Mucosa of rectum (tissue), 2 donors: ENCODE measurements at regions not wholly inside any gene's neighbourhood (a gene's known extent, or its start where the extent isn't known, plus 50 kb on each side); places are given as distances from the start of the nearest gene placed in this dataset.

Experiments used
- H3K27ac ChIP-seq, 2 donors: one replicate each; pipeline ENCODE4 v1.7.0; 2013; ENCODE audit warnings: inconsistent platforms in 2 of 2, low read depth in 2 of 2, low read length in 2 of 2
- H3K27me3 ChIP-seq, 2 donors: one replicate each; pipeline ENCODE4 v1.7.0; 2013; ENCODE audit warnings: low read length in 2 of 2; ENCODE audit not compliant: control insufficient read depth in 2 of 2, insufficient read depth in 2 of 2
- H3K36me3 ChIP-seq, 2 donors: one replicate each; pipeline ENCODE4 v1.7.0; 2013; ENCODE audit warnings: low read length in 2 of 2; ENCODE audit not compliant: control insufficient read depth in 2 of 2, insufficient read depth in 2 of 2
- H3K4me1 ChIP-seq, 2 donors: one replicate each; pipeline ENCODE4 v1.7.0; 2013; ENCODE audit warnings: low read length in 2 of 2, mild to moderate bottlenecking in 1 of 2; ENCODE audit not compliant: control insufficient read depth in 2 of 2, insufficient read depth in 2 of 2
- H3K4me3 ChIP-seq, 2 donors: one replicate each; pipeline ENCODE4 v1.7.0; 2013; ENCODE audit warnings: low read length in 2 of 2
- H3K9ac ChIP-seq, 2 donors: one replicate each; pipeline ENCODE4 v1.7.0; 2013; ENCODE audit warnings: low read length in 2 of 2, low read depth in 1 of 2, mild to moderate bottlenecking in 1 of 2
- H3K9me3 ChIP-seq, 2 donors: one replicate each; pipeline ENCODE4 v1.7.0; 2013; ENCODE audit warnings: low read length in 2 of 2; ENCODE audit not compliant: control insufficient read depth in 2 of 2
- donor health status: healthy.
- donor health status: Normal muscosa, but diverticular disease.

DNA sequence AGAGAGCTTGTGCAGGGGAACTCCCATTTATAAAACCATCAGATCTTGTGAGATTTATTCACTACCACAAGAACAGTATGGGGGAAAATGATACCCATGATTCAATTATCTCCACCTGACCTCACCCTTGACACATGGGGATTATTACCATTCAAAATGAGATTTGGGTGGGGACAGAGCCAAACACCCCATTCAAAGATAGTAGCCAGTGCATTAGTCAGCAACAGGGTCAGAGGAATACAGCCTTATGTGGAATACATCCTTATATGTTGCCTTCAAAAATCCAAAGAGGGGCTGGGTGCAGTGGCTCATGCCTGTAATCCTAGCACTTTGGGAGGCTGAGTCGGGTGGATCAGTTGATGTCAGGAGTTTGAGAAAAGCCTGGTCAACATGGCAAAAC is 563.2 kb downstream of the CCDC171 start:
- no peak overlapping the region for H3K4me3 ChIP-seq
- H3K9ac ChIP-seq: no peak overlapping the region
- H3K27ac ChIP-seq: no peak overlapping the region
- H3K4me1 ChIP-seq: no peaks in the 10 kb centered on the region
- no peaks in the 10 kb centered on the region for H3K9me3 ChIP-seq
- no peaks in the 10 kb centered on the region for H3K36me3 ChIP-seq
- H3K27me3 ChIP-seq: no peaks in the 10 kb centered on the region

GRCh38 chr9:16118043-16118442 is 565.2 kb downstream of the CCDC171 start:
- Histone ChIP-seq H3K4me3 (no peak overlapping the region), H3K27me3 (no peaks in the 10 kb centered on the region), H3K4me1 (no peaks in the 10 kb centered on the region), H3K9me3 (no peaks in the 10 kb centered on the region), H3K9ac (no peak overlapping the region), H3K27ac (no peak overlapping the region), H3K36me3 (no peaks in the 10 kb centered on the region)

- H3K9ac ChIP-seq: no peak overlapping the region
- no peak overlapping the region for H3K4me3 ChIP-seq
- H3K9me3 ChIP-seq: no peaks in the 10 kb centered on the region
- no peaks in the 10 kb centered on the region for H3K27me3 ChIP-seq
- no peaks in the 10 kb centered on the region for H3K36me3 ChIP-seq
- H3K27ac ChIP-seq: no peak overlapping the region
- no peaks in the 10 kb centered on the region for H3K4me1 ChIP-seq
Observed at GRCh38 chr9:16119261-16120230, 566.7 kb downstream of the CCDC171 start.

DNA sequence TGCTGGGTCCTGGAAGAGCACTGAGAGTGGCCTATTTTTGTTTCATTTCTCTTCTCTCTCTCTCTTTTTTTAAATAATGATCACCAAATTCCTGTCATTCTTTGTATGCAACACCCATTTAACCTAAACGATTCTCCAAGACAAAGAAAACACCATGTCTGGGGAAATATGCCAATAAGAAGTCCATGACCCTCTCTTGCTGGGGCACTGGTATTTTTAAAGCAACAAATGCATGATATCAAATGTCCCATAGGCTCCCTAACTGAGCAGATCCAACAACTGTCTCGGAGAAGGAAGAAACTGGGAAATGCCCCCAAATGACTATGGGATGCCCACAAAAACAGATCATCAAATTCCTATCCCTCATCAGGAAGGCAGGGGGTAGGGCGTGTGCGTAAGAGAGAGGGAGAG is 567.4 kb downstream of the CCDC171 start:
- Histone ChIP-seq H3K9ac (no peak overlapping the region), H3K4me3 (no peak overlapping the region), H3K27ac (no peak overlapping the region), H3K9me3 (no peaks in the 10 kb centered on the region), H3K27me3 (no peaks in the 10 kb centered on the region), H3K36me3 (no peaks in the 10 kb centered on the region), H3K4me1 (no peaks in the 10 kb centered on the region)

DNA sequence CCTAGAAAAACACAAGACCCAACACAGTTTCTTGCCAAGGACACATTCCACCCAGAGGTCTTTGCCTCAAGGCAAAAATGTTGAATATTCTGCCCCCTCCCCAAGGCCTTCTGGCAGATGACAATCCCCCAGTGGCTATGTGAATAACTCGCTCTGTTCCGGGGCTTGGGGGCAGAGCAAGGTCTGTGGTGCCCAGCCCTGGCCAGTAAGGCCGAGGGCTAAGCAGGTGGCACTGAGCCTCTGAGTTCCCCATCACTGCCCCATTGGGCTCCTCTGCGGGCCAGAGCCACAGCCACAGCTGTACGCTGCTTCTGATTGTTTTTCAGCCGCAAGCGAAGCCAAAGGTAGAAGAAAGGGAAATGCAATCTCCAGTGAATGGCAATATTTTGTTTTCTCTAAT is 567.9 kb downstream of the CCDC171 start:
- H3K4me1 ChIP-seq: no peaks in the 10 kb centered on the region
- H3K27ac ChIP-seq: no peak overlapping the region
- no peak overlapping the region for H3K4me3 ChIP-seq
- no peaks in the 10 kb centered on the region for H3K36me3 ChIP-seq
- H3K27me3 ChIP-seq: no peaks in the 10 kb centered on the region
- no peak overlapping the region for H3K9ac ChIP-seq
- no peaks in the 10 kb centered on the region for H3K9me3 ChIP-seq

GRCh38 chr9:16121168-16121567 is 568.3 kb downstream of the CCDC171 start:
- Histone ChIP-seq H3K9ac (no peak overlapping the region), H3K9me3 (no peaks in the 10 kb centered on the region), H3K27me3 (no peaks in the 10 kb centered on the region), H3K4me1 (no peaks in the 10 kb centered on the region), H3K27ac (no peak overlapping the region), H3K4me3 (no peak overlapping the region), H3K36me3 (no peaks in the 10 kb centered on the region)

DNA sequence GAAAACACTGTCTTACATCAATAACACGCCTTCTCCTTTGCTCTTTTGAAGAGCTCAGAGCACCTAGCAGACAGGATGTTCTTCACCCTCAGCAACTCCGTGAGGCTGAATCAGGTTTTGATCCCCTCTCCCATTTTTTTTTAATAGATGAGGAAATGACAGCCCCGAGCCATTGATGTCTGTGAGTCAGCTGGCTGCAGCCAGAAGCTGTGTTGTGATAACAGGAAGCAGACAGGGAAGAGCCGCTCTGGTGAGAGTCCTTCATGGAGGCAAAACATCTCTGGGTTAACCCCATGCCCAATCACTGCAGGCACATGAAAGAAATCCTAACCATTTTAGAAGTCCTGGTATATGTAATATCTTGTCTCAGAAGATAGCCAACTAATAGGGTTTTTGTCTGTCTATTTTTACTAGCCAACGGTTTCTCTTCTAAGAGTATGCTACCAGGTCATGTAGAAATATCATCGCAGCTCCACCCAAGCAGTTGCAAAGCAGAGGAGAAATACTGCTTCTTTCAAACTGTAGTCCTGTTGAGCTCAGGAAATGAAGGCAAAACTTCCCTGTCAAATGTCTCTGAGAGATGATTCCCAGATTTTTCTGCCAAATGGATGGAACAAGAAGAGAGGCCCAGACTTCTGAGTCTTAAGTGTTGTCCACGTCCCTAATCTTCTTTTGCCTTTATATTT is 568.9 kb downstream of the CCDC171 start:
- Histone ChIP-seq H3K36me3 (no peaks in the 10 kb centered on the region), H3K4me1 (no peaks in the 10 kb centered on the region), H3K27me3 (no peaks in the 10 kb centered on the region), H3K9ac (no peak overlapping the region), H3K27ac (no peak overlapping the region), H3K4me3 (no peak overlapping the region), H3K9me3 (no peaks in the 10 kb centered on the region)

DNA sequence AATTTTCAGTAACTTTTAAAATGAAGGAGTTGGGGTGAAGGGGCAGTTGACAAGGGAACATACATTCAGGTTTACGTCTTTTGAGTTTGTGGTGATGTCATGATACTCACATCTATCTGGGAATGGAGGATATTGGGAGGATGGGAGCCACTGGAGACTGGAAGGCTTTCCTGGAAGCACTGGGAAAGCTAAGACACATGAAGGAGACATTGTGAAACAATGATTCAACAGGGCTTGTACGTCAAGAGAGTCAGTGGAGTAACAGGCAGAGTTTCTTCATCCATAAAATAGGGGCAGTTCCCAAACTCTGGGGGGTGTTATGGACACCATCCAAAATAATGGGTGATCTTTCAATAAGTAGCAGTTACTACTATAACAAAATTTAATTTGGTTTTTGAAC is 572.8 kb downstream of the CCDC171 start:
- no peaks in the 10 kb centered on the region for H3K36me3 ChIP-seq
- H3K9ac ChIP-seq: no peak overlapping the region
- no peak overlapping the region for H3K27ac ChIP-seq
- H3K27me3 ChIP-seq: no peaks in the 10 kb centered on the region
- H3K9me3 ChIP-seq: no peaks in the 10 kb centered on the region
- H3K4me1 ChIP-seq: no peaks in the 10 kb centered on the region
- H3K4me3 ChIP-seq: no peak overlapping the region

DNA sequence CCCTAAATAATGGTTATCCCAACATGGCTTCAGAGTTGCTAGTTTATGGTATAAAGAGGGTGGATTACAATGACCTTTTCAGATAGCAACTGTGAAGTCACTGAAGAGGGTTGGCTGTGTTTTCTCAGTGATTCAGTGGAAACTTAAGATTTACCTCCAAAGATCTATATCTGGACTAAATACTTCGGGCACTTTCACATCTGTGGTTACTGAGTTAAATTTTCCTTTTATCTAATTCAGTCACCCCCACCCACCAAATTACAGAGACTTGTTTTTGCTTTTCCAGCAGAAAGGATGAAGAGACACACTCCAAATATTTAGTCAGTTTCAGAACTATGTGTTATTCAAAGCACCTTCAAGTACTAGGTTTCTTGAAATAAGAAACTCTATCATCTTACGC is 573.2 kb downstream of the CCDC171 start:
- no peaks in the 10 kb centered on the region for H3K4me1 ChIP-seq
- no peak overlapping the region for H3K9ac ChIP-seq
- H3K27ac ChIP-seq: no peak overlapping the region
- H3K27me3 ChIP-seq: no peaks in the 10 kb centered on the region
- no peaks in the 10 kb centered on the region for H3K9me3 ChIP-seq
- no peak overlapping the region for H3K4me3 ChIP-seq
- no peaks in the 10 kb centered on the region for H3K36me3 ChIP-seq

DNA sequence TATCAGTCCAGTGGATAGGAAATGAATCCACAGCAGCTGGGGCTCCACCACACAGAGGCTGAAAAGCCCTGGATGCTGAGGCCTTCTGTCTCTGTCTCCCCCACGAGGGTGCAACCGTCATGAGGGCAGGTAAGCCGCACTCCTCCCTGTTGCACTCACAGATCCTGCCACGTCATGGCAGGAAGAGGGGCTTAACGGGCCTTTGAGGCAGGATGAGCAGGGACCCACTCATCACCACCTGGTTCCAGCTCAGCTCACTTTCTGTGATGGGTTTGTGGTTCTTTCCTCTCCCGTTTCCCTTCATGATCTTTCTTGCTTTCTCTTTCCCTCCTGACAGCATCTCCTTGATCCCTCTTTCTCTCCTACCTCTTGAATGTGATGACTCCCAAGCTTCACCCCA is 575.2 kb downstream of the CCDC171 start:
- H3K4me1 ChIP-seq: no peaks in the 10 kb centered on the region
- no peaks in the 10 kb centered on the region for H3K36me3 ChIP-seq
- H3K9me3 ChIP-seq: no peaks in the 10 kb centered on the region
- H3K27me3 ChIP-seq: no peaks in the 10 kb centered on the region
- H3K4me3 ChIP-seq: no peak overlapping the region
- H3K27ac ChIP-seq: no peak overlapping the region
- no peak overlapping the region for H3K9ac ChIP-seq
